H9 (cell line): ENCODE measurements at regions not wholly inside any gene's neighbourhood (a gene's known extent, or its start where the extent isn't known, plus 50 kb on each side); places are given as distances from the start of the nearest gene placed in this dataset.

Experiments used
- DNase-seq: peaks from one replicate; pipeline ENCODE4 v3.0.0-alpha.2; 2017
- H2AFZ ChIP-seq: one replicate; pipeline ENCODE4 v1.6.1; 2013; ENCODE audit warnings: mild to moderate bottlenecking, low read length, control low read depth, moderate library complexity
- H2AK5ac ChIP-seq: 2 replicates; pipeline ENCODE4 v1.6.1; 2013; ENCODE audit warnings: low read length, control low read depth, mixed read lengths; ENCODE audit not compliant: insufficient read length
- H2BK120ac ChIP-seq: one replicate; pipeline ENCODE4 v1.6.1; 2013; ENCODE audit warnings: low read depth, mild to moderate bottlenecking, low read length, control low read depth, inconsistent platforms; ENCODE audit not compliant: poor library complexity, severe bottlenecking
- H2BK12ac ChIP-seq: 2 replicates; pipeline ENCODE4 v1.6.1; 2013; ENCODE audit warnings: low read length, control low read depth, mixed read lengths, low read depth; ENCODE audit not compliant: insufficient read length
- H2BK15ac ChIP-seq: 2 replicates; pipeline ENCODE4 v1.6.1; 2013; ENCODE audit warnings: low read depth, low read length, control low read depth
- H2BK20ac ChIP-seq: one replicate; pipeline ENCODE4 v1.6.1; 2013; ENCODE audit warnings: low read depth, mild to moderate bottlenecking, low read length, control low read depth, inconsistent platforms; ENCODE audit not compliant: poor library complexity, severe bottlenecking
- H2BK5ac ChIP-seq: 2 replicates; pipeline ENCODE4 v1.6.1; 2013; ENCODE audit warnings: low read length, control low read depth, mixed read lengths; ENCODE audit not compliant: insufficient read length
- H3K14ac ChIP-seq: 2 replicates; pipeline ENCODE4 v1.6.1; 2013; ENCODE audit warnings: low read length, control low read depth; ENCODE audit not compliant: insufficient read depth
- H3K18ac ChIP-seq: 2 replicates; pipeline ENCODE4 v1.6.1; 2013; ENCODE audit warnings: low read depth, mild to moderate bottlenecking, mixed read lengths, low read length, control low read depth; ENCODE audit not compliant: insufficient read length
- H3K23ac ChIP-seq: 2 replicates; pipeline ENCODE4 v1.6.1; 2013; ENCODE audit warnings: low read length, control low read depth, mixed read lengths, low read depth; ENCODE audit not compliant: insufficient read length
- H3K23me2 ChIP-seq: 2 replicates; pipeline ENCODE4 v1.6.1; 2013; ENCODE audit warnings: low read depth, mild to moderate bottlenecking, mixed read lengths, low read length, control low read depth; ENCODE audit not compliant: insufficient read length, poor library complexity, severe bottlenecking
- H3K27ac ChIP-seq: 2 replicates; pipeline ENCODE4 v1.5.1; 2013; ENCODE audit warnings: low read length, control low read depth, mixed read lengths, low read depth; ENCODE audit not compliant: insufficient read length
- H3K27me3 ChIP-seq: 2 replicates; pipeline ENCODE4 v1.6.1; 2013; ENCODE audit warnings: low read length, control low read depth, inconsistent platforms; ENCODE audit not compliant: insufficient read depth
- H3K4ac ChIP-seq: 2 replicates; pipeline ENCODE4 v1.6.1; 2013; ENCODE audit warnings: low read depth, mild to moderate bottlenecking, control low read depth, inconsistent platforms, low read length, moderate library complexity
- H3K4me1 ChIP-seq: 2 replicates; pipeline ENCODE4 v1.6.1; 2013; ENCODE audit warnings: low read length, control low read depth, inconsistent platforms; ENCODE audit not compliant: insufficient read depth
- H3K4me2 ChIP-seq: 2 replicates; pipeline ENCODE4 v1.6.1; 2013; ENCODE audit warnings: low read length, control low read depth, mixed read lengths; ENCODE audit not compliant: insufficient read length, insufficient read depth
- H3K56ac ChIP-seq: 2 replicates; pipeline ENCODE4 v1.6.1; 2013; ENCODE audit warnings: low read depth, mild to moderate bottlenecking, mixed read lengths, low read length, control low read depth; ENCODE audit not compliant: insufficient read length
- H3K79me1 ChIP-seq: 2 replicates; pipeline ENCODE4 v1.6.1; 2013; ENCODE audit warnings: low read depth, mild to moderate bottlenecking, moderate library complexity, low read length, control low read depth, inconsistent platforms; ENCODE audit not compliant: insufficient read depth, poor library complexity, severe bottlenecking
- H3K79me2 ChIP-seq: 2 replicates; pipeline ENCODE4 v1.6.1; 2013; ENCODE audit warnings: low read length, control low read depth, inconsistent platforms; ENCODE audit not compliant: insufficient read depth
- H3K9ac ChIP-seq: 2 replicates; pipeline ENCODE4 v1.6.1; 2013; ENCODE audit warnings: low read length, control low read depth, mixed read lengths; ENCODE audit not compliant: insufficient read length; ENCODE audit errors: extremely low read depth
- H3K9me3 ChIP-seq: one replicate; pipeline ENCODE4 v1.6.1; 2013; ENCODE audit warnings: low read depth, low read length, inconsistent platforms; ENCODE audit not compliant: control insufficient read depth
- H3T11ph ChIP-seq: one replicate; pipeline ENCODE4 v1.6.1; 2013; ENCODE audit warnings: mild to moderate bottlenecking, low read length, control low read depth, inconsistent platforms
- H4K20me1 ChIP-seq: one replicate; pipeline ENCODE4 v1.6.1; 2013; ENCODE audit not compliant: control insufficient read depth, insufficient read length, insufficient read depth
- H4K5ac ChIP-seq: 2 replicates; pipeline ENCODE4 v1.6.1; 2013; ENCODE audit warnings: low read depth, mild to moderate bottlenecking, mixed read lengths, low read length, control low read depth; ENCODE audit not compliant: insufficient read length
- H4K8ac ChIP-seq: replicated peaks from 2 replicates; pipeline ENCODE4 v1.6.1; 2013; ENCODE audit warnings: low read length, control low read depth, mixed read lengths, low read depth; ENCODE audit not compliant: insufficient read length
- H4K91ac ChIP-seq: 2 replicates; pipeline ENCODE4 v1.6.1; 2013; ENCODE audit warnings: low read depth, mild to moderate bottlenecking, moderate library complexity, mixed read lengths, low read length, control low read depth; ENCODE audit not compliant: insufficient read length
- H3K27ac Mint-ChIP-seq, 3 experiments: 2 replicates in 2 of 3; 3 replicates in 1 of 3; pipeline ENCODE4 v1.8.0; 2020 to 2021; ENCODE audit warnings: mixed read lengths in 3 of 3, mild to moderate bottlenecking in 1 of 3, moderate library complexity in 1 of 3
- H3K27me3 Mint-ChIP-seq: 2 replicates; pipeline ENCODE4 v1.8.0; 2021; ENCODE audit warnings: low read depth, mild to moderate bottlenecking, moderate library complexity, mixed read lengths
- H3K36me3 Mint-ChIP-seq, 3 experiments: 2 replicates in 2 of 3; 3 replicates in 1 of 3; pipeline ENCODE4 v1.8.0; 2020 to 2021; ENCODE audit warnings: low read depth in 3 of 3, mixed read lengths in 3 of 3; ENCODE audit not compliant: insufficient read depth in 1 of 3
- H3K4me1 Mint-ChIP-seq, 2 experiments: 2 replicates each; pipeline ENCODE4 v1.8.0; 2020; ENCODE audit warnings: mixed read lengths in 2 of 2
- H3K4me3 Mint-ChIP-seq, 2 experiments: 2 replicates in 1 of 2; 3 replicates in 1 of 2; pipeline ENCODE4 v1.8.0; 2020 to 2021; ENCODE audit warnings: mild to moderate bottlenecking in 2 of 2, mixed read lengths in 2 of 2, moderate library complexity in 1 of 2
- H3K9me3 Mint-ChIP-seq, 2 experiments: 2 replicates in 1 of 2; 3 replicates in 1 of 2; pipeline ENCODE4 v1.8.0; 2020; ENCODE audit warnings: mild to moderate bottlenecking in 2 of 2, mixed read lengths in 2 of 2, moderate library complexity in 1 of 2
- WGBS: extraction: QIAGEN DNeasy Blood & Tissue Kit; methylation state at CpG from one replicate; pipeline ENCODE4 v1.1.7; 2013; ENCODE audit warnings: missing lambda C conversion rate, low lambda C conversion rate, mixed read lengths; ENCODE audit not compliant: insufficient read length; ENCODE audit errors: extremely low coverage; 5-methylcytosine and 5-hydroxymethylcytosine counted together
- TF ChIP-seq, protein P1 (sequence below): fragments of 200-600 bp; sonication (generic); conservative IDR thresholded peaks from 3 replicates; pipeline ENCODE4 v1.8.0; 2021; ENCODE audit warnings: antibody characterized with exemption, mild to moderate bottlenecking

DNA sequence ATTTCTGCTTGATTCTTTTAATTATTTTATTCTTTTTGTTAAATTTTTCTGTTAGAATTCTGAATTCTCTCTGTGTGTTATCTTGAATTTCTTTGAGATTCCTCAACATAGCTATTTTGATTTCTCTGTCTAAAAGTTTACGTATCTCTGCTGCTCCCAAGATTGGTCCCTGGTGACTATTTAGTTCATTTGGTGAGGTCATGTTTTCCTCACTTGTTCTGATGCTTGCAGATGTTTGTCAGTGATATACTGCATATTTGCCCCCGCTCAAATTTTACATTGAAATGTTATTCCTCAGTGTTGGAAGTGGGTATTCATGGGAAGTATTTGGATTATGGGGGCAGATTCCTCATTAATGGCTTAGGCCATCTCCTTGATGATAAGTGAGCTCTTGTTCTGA is 105.3 kb downstream of the PRDM9 start:
- no peak overlapping the region for H3K4me2 ChIP-seq
- no CpG with 5 or more reads among the region's 2 CpGs for WGBS
- no peaks in the 10 kb centered on the region for H3K23me2 ChIP-seq
- no peak overlapping the region for H2BK20ac ChIP-seq
- peaks cover 8% of the 10 kb centered on the region for H3K9me3 ChIP-seq
- H3K27ac Mint-ChIP-seq: no peak overlapping the region
- H3T11ph ChIP-seq: no peak overlapping the region
- H3K18ac ChIP-seq: no peak overlapping the region
- no peak overlapping the region for H2BK15ac ChIP-seq
- no peak overlapping the region for H2AK5ac ChIP-seq
- no peaks in the 10 kb centered on the region; the same call in 1 of the 2 replicates for H3K27me3 ChIP-seq
- no peak overlapping the region for H2BK12ac ChIP-seq
- peaks cover 10 to 33% (median 13%) of the 10 kb centered on the region in 3 experiments for H3K36me3 Mint-ChIP-seq
- no peak overlapping the region for H2AFZ ChIP-seq
- no peak overlapping the region for H3K56ac ChIP-seq
- no peaks in the 10 kb centered on the region for H3K4me1 Mint-ChIP-seq
- no peak overlapping the region for H4K91ac ChIP-seq
- H3K4ac ChIP-seq: no peak overlapping the region
- no peaks in the 10 kb centered on the region for H3K79me1 ChIP-seq
- H3K9me3 Mint-ChIP-seq: peaks cover 34 to 37% of the 10 kb centered on the region in 2 experiments
- no peak overlapping the region for H3K27ac ChIP-seq
- H4K5ac ChIP-seq: no peak overlapping the region
- no peak overlapping the region for H4K8ac ChIP-seq
- H3K4me1 ChIP-seq: no peaks in the 10 kb centered on the region
- H3K14ac ChIP-seq: no peak overlapping the region
- H3K4me3 Mint-ChIP-seq: no peak overlapping the region
- TF ChIP-seq, protein P1, sequence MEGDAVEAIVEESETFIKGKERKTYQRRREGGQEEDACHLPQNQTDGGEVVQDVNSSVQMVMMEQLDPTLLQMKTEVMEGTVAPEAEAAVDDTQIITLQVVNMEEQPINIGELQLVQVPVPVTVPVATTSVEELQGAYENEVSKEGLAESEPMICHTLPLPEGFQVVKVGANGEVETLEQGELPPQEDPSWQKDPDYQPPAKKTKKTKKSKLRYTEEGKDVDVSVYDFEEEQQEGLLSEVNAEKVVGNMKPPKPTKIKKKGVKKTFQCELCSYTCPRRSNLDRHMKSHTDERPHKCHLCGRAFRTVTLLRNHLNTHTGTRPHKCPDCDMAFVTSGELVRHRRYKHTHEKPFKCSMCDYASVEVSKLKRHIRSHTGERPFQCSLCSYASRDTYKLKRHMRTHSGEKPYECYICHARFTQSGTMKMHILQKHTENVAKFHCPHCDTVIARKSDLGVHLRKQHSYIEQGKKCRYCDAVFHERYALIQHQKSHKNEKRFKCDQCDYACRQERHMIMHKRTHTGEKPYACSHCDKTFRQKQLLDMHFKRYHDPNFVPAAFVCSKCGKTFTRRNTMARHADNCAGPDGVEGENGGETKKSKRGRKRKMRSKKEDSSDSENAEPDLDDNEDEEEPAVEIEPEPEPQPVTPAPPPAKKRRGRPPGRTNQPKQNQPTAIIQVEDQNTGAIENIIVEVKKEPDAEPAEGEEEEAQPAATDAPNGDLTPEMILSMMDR: no peak
- H4K20me1 ChIP-seq: no peaks in the 10 kb centered on the region
- no peak overlapping the region for H2BK5ac ChIP-seq
- DNase-seq: no peak
- no peak overlapping the region for H3K9ac ChIP-seq
- H3K27me3 Mint-ChIP-seq: no peaks in the 10 kb centered on the region; the same call in 1 of the 2 replicates
- H3K23ac ChIP-seq: no peak overlapping the region
- no peak overlapping the region for H2BK120ac ChIP-seq
- no peaks in the 10 kb centered on the region for H3K79me2 ChIP-seq
